Suppressor macrophage (primary cell): ENCODE measurements at regions not wholly inside any gene's neighbourhood (a gene's known extent, or its start where the extent isn't known, plus 50 kb on each side); places are given as distances from the start of the nearest gene placed in this dataset.
A peak's percentile ranks its signal among the peaks of the same experiment; 100 is the strongest.
"Not testable (repeated sequence)": the region's sequence is repeated elsewhere in the genome, so short reads cannot be mapped to it uniquely, and the experiment has no call there.

Experiments
- DNase-seq, 4 experiments: peaks; one replicate each; pipeline ENCODE4 v3.0.0-alpha.2; 2020 to 2022

GRCh38 chr16:62829084-62829483 lies 792.8 kb upstream of the CDH8 start:
- DNase-seq, result no peak

- DNase-seq, result no peak
Measured at GRCh38 chr16:62821824-62822223, 785.6 kb upstream of the CDH8 start.

DNA sequence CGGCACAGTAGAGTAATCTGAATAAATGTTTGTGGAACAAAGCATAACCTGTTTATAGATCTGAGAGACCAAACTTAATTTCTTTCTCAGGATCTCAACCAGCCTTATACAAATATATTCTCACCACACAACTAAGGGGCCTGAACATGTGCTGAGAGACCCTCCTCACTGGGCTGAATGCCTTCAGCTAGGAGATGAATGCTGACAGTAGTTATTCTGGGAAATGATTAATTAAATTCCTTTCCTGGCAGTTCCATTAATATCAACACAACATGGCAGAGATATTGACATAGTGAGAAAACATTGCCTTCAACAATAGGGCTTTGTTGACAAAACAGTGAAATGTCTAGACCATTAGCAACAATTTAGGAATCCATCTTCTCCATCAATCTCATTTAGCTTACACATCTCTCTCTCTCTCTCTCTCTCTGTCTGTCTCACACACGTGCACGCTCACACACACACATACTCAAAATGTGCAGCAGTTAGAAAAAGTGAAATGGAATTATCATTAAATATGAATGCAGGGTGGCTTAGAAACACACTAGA lies 780.8 kb upstream of the CDH8 start:
- DNase-seq, result no peak

DNA sequence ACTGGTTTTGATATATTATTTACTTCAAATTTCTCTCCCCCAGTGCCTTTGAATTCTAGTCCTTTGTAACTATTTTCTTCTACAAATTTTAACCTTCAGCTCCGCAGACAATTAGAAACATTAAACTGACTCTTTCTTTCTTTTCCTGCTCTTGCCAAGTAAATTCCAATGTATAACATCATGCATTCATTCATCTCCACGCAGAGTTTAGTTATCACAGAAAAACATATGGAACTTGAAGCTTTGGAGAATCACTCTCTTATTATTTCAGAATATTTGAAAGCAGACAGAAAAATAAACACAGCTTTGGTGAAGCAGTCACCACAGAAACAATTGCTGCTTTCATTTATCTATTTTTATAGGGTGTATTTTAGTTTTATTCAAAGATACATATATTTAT lies 778.7 kb upstream of the CDH8 start:
- DNase-seq, result no peak

- DNase-seq, result no peak
Measured at GRCh38 chr16:62805221-62805857, 769.1 kb upstream of the CDH8 start.

- DNase-seq, result no peak
Measured at GRCh38 chr16:62794724-62795123, 758.5 kb upstream of the CDH8 start.

DNA sequence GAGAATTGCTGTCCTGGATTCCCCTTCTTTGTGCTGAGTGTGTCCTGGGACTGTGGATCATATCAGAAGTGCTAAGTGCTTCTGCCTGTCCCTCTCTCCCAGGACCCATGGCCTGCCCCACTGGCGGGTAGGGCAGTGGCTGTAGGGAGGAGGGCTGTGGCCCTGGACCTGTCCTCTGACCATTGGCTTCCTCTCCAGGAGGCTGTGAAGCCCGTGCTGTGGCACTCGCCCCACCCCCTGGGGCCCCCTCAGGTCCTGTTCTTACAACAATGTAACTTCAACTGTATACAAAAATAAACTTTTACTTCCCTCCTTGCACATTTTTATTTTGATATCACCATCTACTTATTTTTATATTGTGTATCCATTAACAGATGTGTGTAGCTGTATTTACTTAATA lies 743.8 kb upstream of the CDH8 start:
- DNase-seq, result not testable (repeated sequence)

GRCh38 chr16:62764572-62764971 lies 728.3 kb upstream of the CDH8 start:
- DNase-seq, result no peak

DNA sequence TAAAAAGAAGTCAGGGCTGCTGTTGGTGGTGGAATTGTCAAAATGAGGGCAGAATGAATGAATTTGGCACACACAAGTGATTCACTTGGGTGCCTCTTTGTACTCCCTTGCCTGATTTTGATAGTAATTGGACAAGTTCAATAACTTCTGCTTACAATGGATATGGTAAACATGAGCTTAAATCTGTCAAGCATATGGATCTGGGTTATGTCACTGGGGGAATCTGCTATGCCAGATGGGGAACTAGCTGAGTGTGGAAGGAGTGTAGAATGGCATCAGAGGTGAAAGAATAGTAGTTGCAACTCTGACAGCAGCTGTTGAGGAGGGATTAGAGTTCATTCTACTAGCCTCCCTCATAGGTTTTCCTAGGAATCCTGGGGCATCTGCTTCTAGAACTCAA lies 724.2 kb upstream of the CDH8 start:
- no peak for DNase-seq

DNA sequence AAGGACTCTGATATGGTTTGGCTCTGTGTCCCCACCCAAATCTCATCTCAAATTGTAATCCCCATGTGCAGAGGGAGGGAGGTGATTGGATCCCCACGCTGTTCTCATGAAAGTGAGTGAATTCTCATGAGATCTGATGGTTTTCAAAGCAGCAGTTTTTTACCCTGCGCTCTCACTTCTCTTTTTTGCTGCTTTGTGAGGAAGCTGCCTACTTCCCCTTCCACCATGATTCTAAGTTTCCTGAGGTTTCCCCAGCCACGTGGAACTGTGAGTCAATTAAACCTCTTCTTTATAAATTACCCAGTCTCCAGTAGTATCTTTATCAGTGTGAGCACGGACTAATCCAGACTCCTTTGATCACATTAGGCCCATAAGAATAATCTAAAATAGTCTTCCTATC lies 719.7 kb upstream of the CDH8 start:
- DNase-seq, result peak; percentile 3 to 45 (median 25)

- no peak for DNase-seq
Measured at GRCh38 chr16:62752854-62753253, 716.6 kb upstream of the CDH8 start.

DNA sequence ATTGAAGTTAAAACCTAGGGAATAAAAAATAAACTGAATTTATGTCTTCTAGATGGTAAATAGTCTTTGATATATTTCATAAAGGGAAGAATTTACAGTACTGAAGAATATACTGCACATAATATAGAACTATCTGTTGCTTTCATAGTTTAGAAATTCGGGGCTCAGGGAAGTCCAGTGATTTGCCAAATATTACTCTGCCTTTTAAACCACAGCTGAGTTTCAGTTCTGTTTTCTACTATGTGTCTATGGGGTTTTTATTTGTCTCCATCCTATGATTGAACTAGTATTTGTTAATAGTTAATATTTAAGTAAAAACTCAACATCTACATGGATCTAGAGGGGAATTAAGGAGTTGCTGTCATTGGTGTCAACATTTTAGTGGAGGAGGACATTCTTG lies 715.0 kb upstream of the CDH8 start:
- no peak for DNase-seq

DNA sequence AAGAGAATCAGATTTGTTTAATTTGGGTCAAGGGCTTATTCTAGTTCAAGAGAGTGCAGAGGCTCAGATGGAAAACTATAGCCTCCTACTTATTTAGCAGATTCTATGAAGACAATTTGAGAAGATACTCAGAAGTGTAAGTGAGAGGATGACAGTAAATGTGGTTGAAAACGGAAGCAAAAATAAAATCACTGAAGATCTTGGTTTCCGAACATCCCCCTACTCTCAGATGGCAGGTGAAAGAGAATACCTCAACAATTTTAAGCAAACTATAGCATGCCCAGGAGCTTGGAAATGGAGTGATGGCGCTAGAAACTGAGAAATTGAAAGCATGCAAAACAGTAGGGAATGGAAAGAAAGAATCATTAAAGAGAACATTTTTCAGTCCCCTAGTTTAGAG lies 705.5 kb upstream of the CDH8 start:
- DNase-seq, result no peak

- DNase-seq, result no peak
Measured at GRCh38 chr16:62738666-62739460, 702.6 kb upstream of the CDH8 start.

DNA sequence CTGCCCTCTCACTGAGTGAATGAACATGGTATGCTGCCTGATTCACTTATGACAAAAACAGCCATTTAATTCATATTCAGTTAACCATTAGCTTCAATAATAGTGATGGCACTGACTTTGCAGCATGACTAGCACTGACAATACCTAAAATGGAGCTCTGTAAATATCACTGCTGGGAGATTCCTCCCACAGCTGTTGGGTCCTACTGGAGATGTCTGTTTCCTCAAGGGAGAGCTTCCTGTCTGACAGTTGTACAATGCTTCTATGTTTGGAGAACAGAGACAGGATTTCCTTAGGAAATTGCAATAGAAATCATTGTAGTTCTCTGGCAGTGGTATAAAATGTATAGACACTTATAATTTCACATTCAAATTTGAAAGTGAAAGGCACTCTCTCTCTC lies 695.9 kb upstream of the CDH8 start:
- DNase-seq, result no peak

DNA sequence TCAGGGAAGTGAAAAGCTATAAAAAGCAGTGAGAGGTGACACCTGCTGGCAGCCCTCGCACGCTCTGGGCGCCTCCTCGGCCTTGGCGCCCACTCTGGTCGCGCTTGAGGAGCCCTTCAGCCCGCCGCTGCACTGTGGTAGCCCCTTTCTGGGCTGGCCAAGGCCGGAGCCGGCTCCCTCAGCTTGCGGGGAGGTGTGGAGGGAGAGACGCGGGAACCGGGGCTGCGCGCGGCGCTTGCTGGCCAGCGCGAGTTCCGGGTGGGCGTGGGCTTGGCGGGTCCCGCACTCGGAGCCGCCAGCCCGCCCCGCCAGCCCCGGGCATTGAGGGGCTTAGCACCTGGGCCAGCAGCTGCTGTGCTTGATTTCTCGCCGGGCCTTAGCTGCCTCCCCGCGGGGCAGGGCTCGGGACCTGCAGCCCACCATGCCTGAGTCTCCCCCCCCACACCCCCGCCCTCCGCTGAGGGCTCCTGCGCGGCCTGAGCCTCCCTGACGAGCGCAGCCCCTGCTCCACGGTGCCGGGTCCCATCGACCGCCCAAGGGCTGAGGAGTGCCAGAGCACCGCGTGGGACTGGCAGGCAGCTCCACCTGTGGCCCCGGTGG lies 688.5 kb upstream of the CDH8 start:
- not testable (repeated sequence) for DNase-seq

- DNase-seq, result no peak
Measured at GRCh38 chr16:62720651-62721050, 684.4 kb upstream of the CDH8 start.

- DNase-seq, result no peak
Measured at GRCh38 chr16:62717026-62717425, 680.8 kb upstream of the CDH8 start.

GRCh38 chr16:62715701-62716100 lies 679.5 kb upstream of the CDH8 start:
- DNase-seq, result no peak

DNA sequence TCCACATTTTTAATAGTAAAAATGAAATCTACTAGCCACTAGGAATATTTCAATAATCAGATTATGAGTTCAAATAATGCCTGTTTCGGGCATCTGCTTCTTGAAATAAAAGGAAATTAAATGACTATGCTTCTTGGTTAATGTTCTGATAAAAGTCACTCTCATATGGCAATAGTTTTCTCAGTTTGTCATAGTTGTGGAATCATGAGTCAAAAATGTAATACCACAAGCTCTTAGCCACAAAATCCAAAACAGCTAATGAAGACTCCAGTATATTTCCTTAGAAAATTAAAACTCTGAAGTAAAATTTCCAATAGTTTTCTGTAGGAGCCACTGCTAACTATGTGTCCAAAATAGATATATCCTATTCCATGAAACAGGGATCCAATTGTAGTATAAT lies 676.3 kb upstream of the CDH8 start:
- no peak for DNase-seq

DNA sequence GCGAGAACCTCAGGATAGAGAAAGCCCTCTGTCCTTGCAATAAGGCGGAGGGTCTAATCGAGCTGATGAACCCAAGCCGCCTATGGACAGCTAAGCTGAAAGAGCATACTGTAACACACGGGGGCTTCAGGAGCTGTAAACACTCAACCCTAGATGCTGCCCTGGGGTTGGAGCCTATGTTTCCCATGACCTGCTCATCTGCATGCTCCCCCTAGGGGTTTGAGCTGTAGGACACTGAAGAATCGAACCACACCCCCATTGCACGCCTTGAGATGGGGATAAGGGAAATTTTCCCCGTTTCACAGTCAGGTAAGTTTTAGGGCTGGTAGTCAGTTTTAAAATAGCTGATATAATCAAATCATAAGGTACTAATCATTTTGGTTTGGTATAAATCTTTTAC lies 675.6 kb upstream of the CDH8 start:
- no peak for DNase-seq

DNA sequence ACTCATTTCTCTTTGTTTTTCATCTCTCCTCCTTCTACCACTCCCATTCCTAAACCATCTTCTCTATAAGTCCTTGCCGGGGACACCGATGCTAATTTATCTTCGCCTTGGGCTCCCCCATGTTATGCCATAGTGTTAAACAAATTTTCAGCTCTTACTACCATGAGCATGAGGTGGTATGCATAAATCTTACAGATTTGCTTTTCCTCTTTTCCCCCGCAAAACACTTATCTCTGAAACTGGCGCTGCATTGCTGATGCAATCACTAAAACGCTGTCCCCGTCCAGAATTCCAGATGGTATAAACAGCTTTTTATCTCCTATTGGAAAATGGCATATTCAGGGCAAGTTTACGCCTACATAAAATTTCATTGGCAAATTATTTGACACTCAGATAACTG lies 673.6 kb upstream of the CDH8 start:
- DNase-seq, result no peak

DNA sequence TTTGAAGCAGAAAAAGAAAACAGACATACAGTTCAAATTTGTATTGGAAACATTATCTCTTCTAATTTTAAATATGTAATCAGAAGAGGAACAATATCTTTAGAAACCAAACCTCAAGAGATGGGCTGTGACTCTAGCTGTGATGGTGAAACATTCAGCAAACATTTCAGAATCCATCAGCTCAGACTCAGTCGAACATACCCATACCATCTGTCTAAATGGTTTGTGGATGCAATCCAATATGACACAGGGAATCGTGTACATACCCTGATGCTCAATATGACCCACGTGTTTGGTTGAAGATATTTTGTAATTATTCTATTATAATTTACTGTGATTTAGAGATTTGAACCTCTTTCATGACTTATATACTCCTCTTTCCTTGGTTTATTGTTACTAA lies 665.2 kb upstream of the CDH8 start:
- DNase-seq, result no peak
